ENCODE measurements at regions not wholly inside any gene's neighbourhood (a gene's known extent, or its start where the extent isn't known, plus 50 kb on each side); places are given as distances from the start of the nearest gene placed in this dataset.

DNA sequence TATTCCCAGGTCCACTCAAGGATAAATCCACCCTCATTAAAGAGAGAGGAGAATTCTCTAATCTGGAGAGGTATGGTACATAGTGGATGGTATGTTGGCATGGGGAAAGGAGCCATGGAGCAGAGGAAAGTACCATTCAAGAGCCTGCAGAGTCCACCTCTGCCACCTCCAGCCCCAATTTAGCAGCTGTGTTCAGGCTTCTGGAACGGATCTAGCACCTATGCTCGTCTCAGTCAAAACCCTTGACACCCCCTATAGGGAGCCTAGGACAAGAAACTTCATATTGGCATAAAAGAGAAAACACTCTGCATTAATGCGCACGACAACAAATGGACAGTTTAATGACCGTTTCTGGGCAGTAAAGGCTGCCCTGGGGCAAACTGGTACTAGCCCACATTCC lies 161.1 kb upstream of the FAM78B start:
- intact Hi-C loops (cut with micrococcal nuclease) = no loop called here
- ChIA-PET POLR2A (no interaction called here), RAD21 (ENCODE audit: low non-redundant PET in 1 of 2, low total read pairs in 2 of 2, uncharacterized antibody in 2 of 2, unreplicated experiment in 2 of 2) (no interaction called here), CTCF (no interaction called here)
- ATAC-seq = no peak
- Histone ChIP-seq H3K79me2 (ENCODE audit: insufficient read depth, low read length) (no peaks in the 10 kb centered on the region), H3K9me2 (ENCODE audit: insufficient read depth) (no peaks in the 10 kb centered on the region), H3K27me3 (ENCODE audit: insufficient read depth, low read length) (peaks cover 69% of the 10 kb centered on the region), H3K27ac (ENCODE audit: low read depth, low read length) (no peak overlapping the region), H3K9ac (ENCODE audit: low read length) (no peak overlapping the region), H4K20me1 (ENCODE audit: insufficient read depth) (no peaks in the 10 kb centered on the region), H3K4me2 (ENCODE audit: low read length) (no peak overlapping the region), H2AFZ (ENCODE audit: low read depth, low read length, poor library complexity, severe bottlenecking) (no peak overlapping the region), H3K36me3 (ENCODE audit: control insufficient read depth in 1 of 2, insufficient read depth in 2 of 2, low read length in 2 of 2) (no peaks in the 10 kb centered on the region), H3K4me1 (ENCODE audit: control insufficient read depth in 1 of 2, insufficient read depth in 2 of 2, low read length in 2 of 2) (no peaks in the 10 kb centered on the region), H3K9me3 (ENCODE audit: control insufficient read depth in 1 of 2, insufficient read depth in 1 of 2, low read depth in 1 of 2, low read length in 2 of 2) (no peaks in the 10 kb centered on the region), H3K4me3 (replicated peaks in 1 of 2; ENCODE audit: low read depth in 1 of 2, low read length in 2 of 2) (no peak overlapping the region)
- TF ChIP-seq POLR2A (IDR thresholded peaks at IDR 0.05; ENCODE audit: borderline replicate concordance, extremely low read depth, insufficient read depth, insufficient read length) = no peak
- no peak for TF ChIP-seq EZH2 (IDR thresholded peaks at IDR 0.05)
- no peak for TF ChIP-seq EGR1 (IDR thresholded peaks at IDR 0.05; ENCODE audit: low read depth)
- TF ChIP-seq SP1 (IDR thresholded peaks at IDR 0.05; ENCODE audit: low read depth) = no peak
- TF ChIP-seq, protein P1, sequence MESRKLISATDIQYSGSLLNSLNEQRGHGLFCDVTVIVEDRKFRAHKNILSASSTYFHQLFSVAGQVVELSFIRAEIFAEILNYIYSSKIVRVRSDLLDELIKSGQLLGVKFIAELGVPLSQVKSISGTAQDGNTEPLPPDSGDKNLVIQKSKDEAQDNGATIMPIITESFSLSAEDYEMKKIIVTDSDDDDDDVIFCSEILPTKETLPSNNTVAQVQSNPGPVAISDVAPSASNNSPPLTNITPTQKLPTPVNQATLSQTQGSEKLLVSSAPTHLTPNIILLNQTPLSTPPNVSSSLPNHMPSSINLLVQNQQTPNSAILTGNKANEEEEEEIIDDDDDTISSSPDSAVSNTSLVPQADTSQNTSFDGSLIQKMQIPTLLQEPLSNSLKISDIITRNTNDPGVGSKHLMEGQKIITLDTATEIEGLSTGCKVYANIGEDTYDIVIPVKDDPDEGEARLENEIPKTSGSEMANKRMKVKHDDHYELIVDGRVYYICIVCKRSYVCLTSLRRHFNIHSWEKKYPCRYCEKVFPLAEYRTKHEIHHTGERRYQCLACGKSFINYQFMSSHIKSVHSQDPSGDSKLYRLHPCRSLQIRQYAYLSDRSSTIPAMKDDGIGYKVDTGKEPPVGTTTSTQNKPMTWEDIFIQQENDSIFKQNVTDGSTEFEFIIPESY (IDR thresholded peaks at IDR 0.05; ENCODE audit: extremely low read depth, insufficient replicate concordance, low read length) = no peak
- TF ChIP-seq, protein P2, sequence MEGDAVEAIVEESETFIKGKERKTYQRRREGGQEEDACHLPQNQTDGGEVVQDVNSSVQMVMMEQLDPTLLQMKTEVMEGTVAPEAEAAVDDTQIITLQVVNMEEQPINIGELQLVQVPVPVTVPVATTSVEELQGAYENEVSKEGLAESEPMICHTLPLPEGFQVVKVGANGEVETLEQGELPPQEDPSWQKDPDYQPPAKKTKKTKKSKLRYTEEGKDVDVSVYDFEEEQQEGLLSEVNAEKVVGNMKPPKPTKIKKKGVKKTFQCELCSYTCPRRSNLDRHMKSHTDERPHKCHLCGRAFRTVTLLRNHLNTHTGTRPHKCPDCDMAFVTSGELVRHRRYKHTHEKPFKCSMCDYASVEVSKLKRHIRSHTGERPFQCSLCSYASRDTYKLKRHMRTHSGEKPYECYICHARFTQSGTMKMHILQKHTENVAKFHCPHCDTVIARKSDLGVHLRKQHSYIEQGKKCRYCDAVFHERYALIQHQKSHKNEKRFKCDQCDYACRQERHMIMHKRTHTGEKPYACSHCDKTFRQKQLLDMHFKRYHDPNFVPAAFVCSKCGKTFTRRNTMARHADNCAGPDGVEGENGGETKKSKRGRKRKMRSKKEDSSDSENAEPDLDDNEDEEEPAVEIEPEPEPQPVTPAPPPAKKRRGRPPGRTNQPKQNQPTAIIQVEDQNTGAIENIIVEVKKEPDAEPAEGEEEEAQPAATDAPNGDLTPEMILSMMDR (IDR thresholded peaks at IDR 0.05 in 2 of 3, conservative IDR thresholded peaks at IDR 0.05 in 1 of 3; ENCODE audit: borderline replicate concordance in 1 of 3, insufficient read depth in 1 of 3, low read depth in 2 of 3, low read length in 2 of 3) = no peak
- BruUV-seq (replicated peaks) = no TSS peak
- DNase-seq (ENCODE audit: low read depth, low spot score) = no peak

DNA sequence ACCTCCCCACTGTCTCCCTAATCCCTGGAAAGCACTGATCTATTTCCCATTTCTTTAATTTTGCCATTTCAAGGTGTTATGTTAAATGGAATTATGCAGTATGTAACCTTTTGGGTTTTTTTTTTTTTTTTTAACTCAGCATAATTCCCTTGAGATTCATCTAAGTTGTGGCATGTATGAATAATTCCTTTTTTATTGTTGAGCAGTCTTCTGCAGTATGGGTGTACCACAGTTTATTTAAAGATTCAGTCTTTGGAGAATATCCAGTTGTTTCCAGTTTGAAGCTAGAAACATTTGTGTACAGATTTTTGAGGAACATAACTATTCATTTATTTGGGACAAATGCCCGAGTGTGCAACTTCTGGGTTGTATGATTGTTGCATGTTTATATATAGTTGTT lies 162.2 kb upstream of the FAM78B start:
- Histone ChIP-seq H4K20me1 (ENCODE audit: insufficient read depth) (no peaks in the 10 kb centered on the region), H3K9me2 (ENCODE audit: insufficient read depth) (no peaks in the 10 kb centered on the region), H3K9me3 (ENCODE audit: control insufficient read depth in 1 of 2, insufficient read depth in 1 of 2, low read depth in 1 of 2, low read length in 2 of 2) (no peaks in the 10 kb centered on the region), H3K27ac (ENCODE audit: low read depth, low read length) (no peak overlapping the region), H3K4me2 (ENCODE audit: low read length) (no peak overlapping the region), H3K4me1 (ENCODE audit: control insufficient read depth in 1 of 2, insufficient read depth in 2 of 2, low read length in 2 of 2) (no peaks in the 10 kb centered on the region), H3K79me2 (ENCODE audit: insufficient read depth, low read length) (no peaks in the 10 kb centered on the region), H3K36me3 (ENCODE audit: control insufficient read depth in 1 of 2, insufficient read depth in 2 of 2, low read length in 2 of 2) (no peaks in the 10 kb centered on the region), H3K27me3 (ENCODE audit: insufficient read depth, low read length) (peaks cover 62% of the 10 kb centered on the region), H3K4me3 (replicated peaks in 1 of 2; ENCODE audit: low read depth in 1 of 2, low read length in 2 of 2) (no peak overlapping the region), H3K9ac (ENCODE audit: low read length) (no peak overlapping the region), H2AFZ (ENCODE audit: low read depth, low read length, poor library complexity, severe bottlenecking) (no peak overlapping the region)
- ATAC-seq (no peak), DNase-seq (ENCODE audit: low read depth, low spot score) (no peak)
- ChIA-PET RAD21 (ENCODE audit: low non-redundant PET in 1 of 2, low total read pairs in 2 of 2, uncharacterized antibody in 2 of 2, unreplicated experiment in 2 of 2) (no interaction called here), CTCF (no interaction called here), POLR2A (no interaction called here)
- BruUV-seq (replicated peaks) = no TSS peak
- intact Hi-C loops (cut with micrococcal nuclease) = no loop called here
- TF ChIP-seq, protein P1 (IDR thresholded peaks at IDR 0.05; ENCODE audit: extremely low read depth, insufficient replicate concordance, low read length) = no peak
- TF ChIP-seq ELF1 (IDR thresholded peaks at IDR 0.05; ENCODE audit: borderline replicate concordance, low read depth) (no peak), FOSL1 (IDR thresholded peaks at IDR 0.05; ENCODE audit: low read depth) (no peak), CEBPB (IDR thresholded peaks at IDR 0.05; ENCODE audit: low read depth) (no peak), ZNF274 (IDR thresholded peaks at IDR 0.05; ENCODE audit: low read depth, low read length) (no peak), EZH2phosphoT487 (IDR thresholded peaks at IDR 0.05; ENCODE audit: borderline replicate concordance) (no peak), SRF (IDR thresholded peaks at IDR 0.05; ENCODE audit: low read depth) (no peak)
- TF ChIP-seq, protein P3, sequence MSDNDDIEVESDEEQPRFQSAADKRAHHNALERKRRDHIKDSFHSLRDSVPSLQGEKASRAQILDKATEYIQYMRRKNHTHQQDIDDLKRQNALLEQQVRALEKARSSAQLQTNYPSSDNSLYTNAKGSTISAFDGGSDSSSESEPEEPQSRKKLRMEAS (IDR thresholded peaks at IDR 0.05) = no peak
- TF ChIP-seq, protein P4, sequence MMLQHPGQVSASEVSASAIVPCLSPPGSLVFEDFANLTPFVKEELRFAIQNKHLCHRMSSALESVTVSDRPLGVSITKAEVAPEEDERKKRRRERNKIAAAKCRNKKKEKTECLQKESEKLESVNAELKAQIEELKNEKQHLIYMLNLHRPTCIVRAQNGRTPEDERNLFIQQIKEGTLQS (IDR thresholded peaks at IDR 0.05) = no peak
